Esophagus muscularis mucosa (tissue), 4 donors: ENCODE measurements at regions not wholly inside any gene's neighbourhood (a gene's known extent, or its start where the extent isn't known, plus 50 kb on each side); places are given as distances from the start of the nearest gene placed in this dataset.

ENCODE experiments used
- CTCF ChIP-seq, 3 experiments: fragments of 200-600 bp in 2 of 3; fragments of 450-650 bp in 1 of 3; sonication (generic) in 2 of 3; IDR thresholded peaks; one replicate each; pipeline ENCODE4 v1.5.1; 2017 to 2019; ENCODE audit warnings: antibody characterized with exemption in 3 of 3, mild to moderate bottlenecking in 2 of 3, moderate library complexity in 1 of 3
- EP300 ChIP-seq: sonication (generic); formaldehyde crosslinking; IDR thresholded peaks from one replicate; pipeline ENCODE4 v1.6.1; 2017; ENCODE audit warnings: antibody characterized with exemption
- POLR2A ChIP-seq: fragments of 450-650 bp; IDR thresholded peaks from one replicate; pipeline ENCODE4 v1.6.1; 2017; ENCODE audit warnings: antibody characterized with exemption, moderate library complexity, mild to moderate bottlenecking, low read depth
- POLR2AphosphoS5 ChIP-seq, 2 donors: sonication (generic); formaldehyde crosslinking; IDR thresholded peaks; one replicate each; pipeline ENCODE4 v1.6.1; 2017; ENCODE audit warnings: antibody characterized with exemption in 2 of 2

DNA sequence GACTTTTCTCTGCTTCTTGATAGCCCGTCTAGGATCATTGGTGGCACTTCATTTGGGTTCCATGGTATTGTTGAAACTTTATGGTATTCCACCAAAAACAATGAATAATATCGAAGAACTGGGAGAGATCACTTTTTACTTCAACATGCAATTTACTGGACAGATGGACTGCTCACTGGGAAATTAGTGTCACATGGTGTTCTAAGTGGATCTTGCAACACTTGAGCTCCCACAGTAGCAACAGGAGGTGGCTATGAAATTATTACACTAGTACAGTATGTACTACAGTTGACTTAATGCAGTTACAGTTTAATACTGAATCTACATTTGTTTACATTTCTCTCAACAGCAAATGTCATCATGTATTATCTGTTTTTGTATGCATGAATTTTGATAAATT is 997.3 kb downstream of the REEP3 start:
- TF ChIP-seq CTCF (IDR thresholded peaks at IDR 0.05) = no peak
- no peak for TF ChIP-seq POLR2AphosphoS5 (IDR thresholded peaks at IDR 0.05)
- no peak for TF ChIP-seq POLR2A
- no peak for TF ChIP-seq EP300
